Left lung (tissue), 4 donors: ENCODE measurements at regions not wholly inside any gene's neighbourhood (a gene's known extent, or its start where the extent isn't known, plus 50 kb on each side); places are given as distances from the start of the nearest gene placed in this dataset.

Experiments
- ATAC-seq: fragments of 200-7000 bp; cut with Tn5 transposase; one replicate; pipeline ENCODE4 v1.9.1; 2020; ENCODE audit warnings: moderate library complexity
- DNase-seq, 4 donors: peaks; one replicate each; pipeline ENCODE4 v3.0.0-alpha.2; 2013 to 2020
- H3K27ac ChIP-seq, 2 donors: fragments of 200-600 bp; sonication (generic) in 1 of 2; one replicate each; pipeline versions ENCODE4 v1.5.0 to v1.8.0; 2020 to 2021
- H3K27me3 ChIP-seq, 2 donors: fragments of 200-600 bp; sonication (generic) in 1 of 2; one replicate each; pipeline versions ENCODE4 v1.5.0 to v1.8.0; 2020 to 2021
- H3K36me3 ChIP-seq, 2 donors: fragments of 200-600 bp; sonication (generic) in 1 of 2; one replicate each; pipeline versions ENCODE4 v1.5.0 to v1.8.0; 2020 to 2021
- H3K4me1 ChIP-seq, 2 donors: fragments of 200-600 bp; one replicate each; pipeline ENCODE4 v1.8.0; 2021
- H3K4me3 ChIP-seq, 2 donors: fragments of 200-600 bp; sonication (generic) in 1 of 2; one replicate each; pipeline versions ENCODE4 v1.5.0 to v1.8.0; 2020 to 2021; ENCODE audit warnings: mild to moderate bottlenecking in 1 of 2
- H3K9me3 ChIP-seq, 2 donors: fragments of 200-600 bp; sonication (generic) in 1 of 2; one replicate each; pipeline versions ENCODE4 v1.5.0 to v1.8.0; 2020 to 2021
- CTCF ChIP-seq, 2 donors: fragments of 200-600 bp; sonication (generic) in 1 of 2; IDR thresholded peaks; one replicate each; pipeline versions ENCODE4 v1.5.0 to v1.8.0; 2021; ENCODE audit warnings: antibody characterized with exemption in 2 of 2
- intact Hi-C, 2 donors: fragments of 100-400 bp; cut with DNase I; formaldehyde crosslinking; loops; one replicate each; pipeline versions ENCODE4 v1.11.2 to v1.14.2; 2022
- donor health status: DM: no; HTN: yes; CAD: no.
- donor health status: DM: no; HTN: no; CAD: no.

GRCh38 chr10:125605167-125605566, 77.8 kb downstream of the TEX36 start:
- no peaks in the 10 kb centered on the region for H3K36me3 ChIP-seq
- no peak overlapping the region for H3K4me3 ChIP-seq
- ATAC-seq (no peak), DNase-seq (no peak)
- no peaks in the 10 kb centered on the region for H3K4me1 ChIP-seq
- peaks cover 0 to 9% of the 10 kb centered on the region in 2 donors for H3K9me3 ChIP-seq
- no peak overlapping the region for H3K27ac ChIP-seq
- no peaks in the 10 kb centered on the region for H3K27me3 ChIP-seq
- intact Hi-C loops: no loop called here
- no peak for TF ChIP-seq CTCF (IDR thresholded peaks at IDR 0.05)

- Histone ChIP-seq H3K9me3 (peaks cover 0 to 16% of the 10 kb centered on the region in 2 donors), H3K4me3 (no peak overlapping the region), H3K27ac (no peak overlapping the region), H3K36me3 (no peaks in the 10 kb centered on the region), H3K4me1 (no peaks in the 10 kb centered on the region), H3K27me3 (no peaks in the 10 kb centered on the region)
- TF ChIP-seq CTCF (IDR thresholded peaks at IDR 0.05): no peak
- DNase-seq (no peak), ATAC-seq (no peak)
- intact Hi-C loops: no loop called here
These were observed 80.1 kb downstream of the TEX36 start for GRCh38 chr10:125602825-125603224.

- Histone ChIP-seq H3K27me3 (no peaks in the 10 kb centered on the region), H3K27ac (no peak overlapping the region), H3K36me3 (no peaks in the 10 kb centered on the region), H3K4me3 (no peak overlapping the region), H3K4me1 (no peaks in the 10 kb centered on the region), H3K9me3 (peaks cover 0 to 36% of the 10 kb centered on the region in 2 donors)
- ATAC-seq (no peak), DNase-seq (no peak)
- intact Hi-C loops: no loop called here
- TF ChIP-seq CTCF (IDR thresholded peaks at IDR 0.05): no peak
These were observed 83.8 kb downstream of the TEX36 start for GRCh38 chr10:125599194-125599593.

GRCh38 chr10:125595911-125596310, 87.1 kb downstream of the TEX36 start:
- TF ChIP-seq CTCF (IDR thresholded peaks at IDR 0.05): no peak
- Histone ChIP-seq H3K27me3 (no peaks in the 10 kb centered on the region), H3K9me3 (peaks cover 0 to 34% of the 10 kb centered on the region in 2 donors), H3K36me3 (no peaks in the 10 kb centered on the region), H3K4me3 (no peak overlapping the region), H3K4me1 (no peaks in the 10 kb centered on the region), H3K27ac (no peak overlapping the region)
- intact Hi-C loops: no loop called here
- DNase-seq: no peak
- ATAC-seq: no peak

GRCh38 chr10:125593644-125594043, 89.3 kb downstream of the TEX36 start:
- Histone ChIP-seq H3K4me3 (no peak overlapping the region), H3K4me1 (no peaks in the 10 kb centered on the region), H3K27me3 (no peaks in the 10 kb centered on the region), H3K27ac (no peak overlapping the region), H3K36me3 (no peaks in the 10 kb centered on the region), H3K9me3 (peaks cover 0 to 20% of the 10 kb centered on the region in 2 donors)
- intact Hi-C loops: no loop called here
- no peak for TF ChIP-seq CTCF (IDR thresholded peaks at IDR 0.05)
- DNase-seq (no peak), ATAC-seq (no peak)
